ENCODE measurements at regions not wholly inside any gene's neighbourhood (a gene's known extent, or its start where the extent isn't known, plus 50 kb on each side); places are given as distances from the start of the nearest gene placed in this dataset.

GRCh38 chr9:16197578-16198370, 644.9 kb downstream of the CCDC171 start:
- H3K9me3 ChIP-seq: no peaks in the 10 kb centered on the region
- no peak overlapping the region for H3K4me3 ChIP-seq
- no peak for DNase-seq
- no peak for ATAC-seq
- no peaks in the 10 kb centered on the region for H3K27me3 ChIP-seq
- TF ChIP-seq, protein P1, sequence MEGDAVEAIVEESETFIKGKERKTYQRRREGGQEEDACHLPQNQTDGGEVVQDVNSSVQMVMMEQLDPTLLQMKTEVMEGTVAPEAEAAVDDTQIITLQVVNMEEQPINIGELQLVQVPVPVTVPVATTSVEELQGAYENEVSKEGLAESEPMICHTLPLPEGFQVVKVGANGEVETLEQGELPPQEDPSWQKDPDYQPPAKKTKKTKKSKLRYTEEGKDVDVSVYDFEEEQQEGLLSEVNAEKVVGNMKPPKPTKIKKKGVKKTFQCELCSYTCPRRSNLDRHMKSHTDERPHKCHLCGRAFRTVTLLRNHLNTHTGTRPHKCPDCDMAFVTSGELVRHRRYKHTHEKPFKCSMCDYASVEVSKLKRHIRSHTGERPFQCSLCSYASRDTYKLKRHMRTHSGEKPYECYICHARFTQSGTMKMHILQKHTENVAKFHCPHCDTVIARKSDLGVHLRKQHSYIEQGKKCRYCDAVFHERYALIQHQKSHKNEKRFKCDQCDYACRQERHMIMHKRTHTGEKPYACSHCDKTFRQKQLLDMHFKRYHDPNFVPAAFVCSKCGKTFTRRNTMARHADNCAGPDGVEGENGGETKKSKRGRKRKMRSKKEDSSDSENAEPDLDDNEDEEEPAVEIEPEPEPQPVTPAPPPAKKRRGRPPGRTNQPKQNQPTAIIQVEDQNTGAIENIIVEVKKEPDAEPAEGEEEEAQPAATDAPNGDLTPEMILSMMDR (IDR thresholded peaks at IDR 0.05): no peak
- no peaks in the 10 kb centered on the region for H3K36me3 ChIP-seq
- intact Hi-C loops (cut with DNase I): no loop called here
- no peak overlapping the region for H3K27ac ChIP-seq
- H3K4me1 ChIP-seq: no peaks in the 10 kb centered on the region

GRCh38 chr9:16198996-16199395, 646.2 kb downstream of the CCDC171 start:
- TF ChIP-seq, protein P1 (IDR thresholded peaks at IDR 0.05): no peak
- intact Hi-C loops (cut with DNase I): no loop called here
- Histone ChIP-seq H3K9me3 (no peaks in the 10 kb centered on the region), H3K36me3 (no peaks in the 10 kb centered on the region), H3K4me1 (no peaks in the 10 kb centered on the region), H3K27ac (no peak overlapping the region), H3K4me3 (no peak overlapping the region), H3K27me3 (no peaks in the 10 kb centered on the region)
- no peak for DNase-seq
- no peak for ATAC-seq

DNA sequence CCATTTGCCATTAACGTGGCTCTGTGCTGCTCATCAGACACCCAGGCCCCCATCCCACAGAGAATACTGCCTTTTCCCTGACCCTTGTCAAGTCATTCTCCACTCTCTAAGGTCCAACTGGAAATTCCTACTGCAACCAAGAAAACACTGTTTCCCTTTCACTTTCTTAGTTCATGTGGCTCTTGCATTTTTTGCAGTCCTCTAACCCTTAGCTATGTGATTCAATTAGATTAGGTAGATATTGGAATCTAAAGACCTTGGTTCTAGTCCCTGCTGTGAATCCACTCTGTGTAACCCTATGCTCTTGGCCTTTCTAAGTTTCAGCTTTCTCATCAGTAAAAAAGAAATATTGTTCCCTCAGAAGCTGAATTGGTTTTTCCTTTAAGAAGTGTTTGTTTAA, 649.4 kb downstream of the CCDC171 start:
- Histone ChIP-seq H3K27ac (no peak overlapping the region), H3K4me1 (no peaks in the 10 kb centered on the region), H3K27me3 (no peaks in the 10 kb centered on the region), H3K4me3 (no peak overlapping the region), H3K9me3 (no peaks in the 10 kb centered on the region), H3K36me3 (no peaks in the 10 kb centered on the region)
- TF ChIP-seq, protein P1 (IDR thresholded peaks at IDR 0.05): no peak
- ATAC-seq (no peak), DNase-seq (no peak)
- intact Hi-C loops (cut with DNase I): no loop called here

GRCh38 chr9:16202914-16203728, 650.3 kb downstream of the CCDC171 start:
- H3K4me1 ChIP-seq: no peaks in the 10 kb centered on the region
- H3K36me3 ChIP-seq: no peaks in the 10 kb centered on the region
- no peak overlapping the region for H3K27ac ChIP-seq
- H3K27me3 ChIP-seq: no peaks in the 10 kb centered on the region
- peak; percentile 37 for ATAC-seq
- no peak for DNase-seq
- no peaks in the 10 kb centered on the region for H3K9me3 ChIP-seq
- TF ChIP-seq, protein P1 (IDR thresholded peaks at IDR 0.05): no peak
- no peak overlapping the region for H3K4me3 ChIP-seq
- intact Hi-C loops (cut with DNase I): no loop called here

All from left lung (tissue), 4 donors.